OCI-LY3 (cell line): ENCODE measurements at regions not wholly inside any gene's neighbourhood (a gene's known extent, or its start where the extent isn't known, plus 50 kb on each side); places are given as distances from the start of the nearest gene placed in this dataset.

Experiments
- H2AFZ ChIP-seq: fragments of 200-600, 300-600 bp; shearing (Covaris generic); 2 replicates; pipeline ENCODE4 v1.6.0; 2014; ENCODE audit warnings: antibody characterized with exemption, low read depth, low read length
- H3K27ac ChIP-seq: fragments of 200-600, 300-600 bp; sonication (generic); 2 replicates; pipeline ENCODE4 v1.5.1; 2014; ENCODE audit warnings: mild to moderate bottlenecking, low read length, moderate library complexity, mixed read lengths
- H3K27me3 ChIP-seq: fragments of 200-600, 300-600 bp; sonication (generic); 2 replicates; pipeline ENCODE4 v1.6.1; 2014; ENCODE audit warnings: low read depth, low read length, mixed read lengths
- H3K36me3 ChIP-seq: fragments of 200-600, 300-600 bp; sonication (generic); replicated peaks from 2 replicates; pipeline ENCODE3; 2014; ENCODE audit warnings: low read depth, low read length, mixed read lengths
- H3K4me1 ChIP-seq: fragments of 300-600, 200-600 bp; sonication (generic); 2 replicates; pipeline ENCODE4 v1.6.1; 2014; ENCODE audit warnings: low read length, mixed read lengths
- H3K4me2 ChIP-seq: fragments of 200-600, 300-600 bp; sonication (generic); 2 replicates; pipeline ENCODE4 v1.6.1; 2014; ENCODE audit warnings: low read length, mixed read lengths
- H3K4me3 ChIP-seq: fragments of 300-600, 200-600 bp; sonication (generic); 2 replicates; pipeline ENCODE4 v1.5.1; 2014; ENCODE audit warnings: antibody characterized with exemption, mild to moderate bottlenecking, low read length, moderate library complexity
- H3K79me2 ChIP-seq: fragments of 300-600, 200-600 bp; shearing (Covaris generic); 2 replicates; pipeline ENCODE4 v1.6.1; 2014; ENCODE audit warnings: mild to moderate bottlenecking, low read length, mixed read lengths
- H3K9ac ChIP-seq: fragments of 300-600, 200-600 bp; shearing (Covaris generic); 2 replicates; pipeline ENCODE4 v1.6.0; 2014; ENCODE audit warnings: mild to moderate bottlenecking, low read length, moderate library complexity
- H3K9me3 ChIP-seq: fragments of 200-600, 300-600 bp; shearing (Covaris generic); 2 replicates; pipeline ENCODE4 v1.6.1; 2014; ENCODE audit warnings: low read length, mixed read lengths; ENCODE audit not compliant: insufficient read depth
- H4K20me1 ChIP-seq: fragments of 200-600, 300-600 bp; sonication (generic); 2 replicates; pipeline ENCODE4 v1.6.1; 2016; ENCODE audit warnings: low read length, mixed read lengths; ENCODE audit not compliant: insufficient read depth
- CTCF ChIP-seq: fragments of 200-600, 300-600 bp; sonication (generic); IDR thresholded peaks from 2 replicates; pipeline ENCODE4 v1.5.1; 2014; ENCODE audit warnings: antibody characterized with exemption, low read length, low read depth
- EZH2phosphoT487 ChIP-seq: fragments of 200-600 bp; shearing (Covaris generic); IDR thresholded peaks from 2 replicates; pipeline ENCODE4 v1.6.1; 2018; ENCODE audit warnings: antibody characterized with exemption, mixed run types, low read depth

- Histone ChIP-seq H3K9ac (no peak overlapping the region), H3K27ac (no peak overlapping the region), H3K36me3 (no peaks in the 10 kb centered on the region), H3K4me2 (no peak overlapping the region), H3K27me3 (no peaks in the 10 kb centered on the region), H3K4me3 (no peak overlapping the region), H2AFZ (no peak overlapping the region), H3K79me2 (no peaks in the 10 kb centered on the region), H3K9me3 (0 out of 2 replicates have a peak, but pooled peaks cover 3% of the 10 kb centered on the region), H3K4me1 (no peaks in the 10 kb centered on the region), H4K20me1 (no peaks in the 10 kb centered on the region)
- TF ChIP-seq CTCF (no peak), EZH2phosphoT487 (no peak)
These were observed 502.9 kb downstream of the CD83 start for GRCh38 chr6:14620522-14620921.

- no peaks in the 10 kb centered on the region for H3K4me1 ChIP-seq
- H2AFZ ChIP-seq: no peak overlapping the region
- no peak overlapping the region for H3K27ac ChIP-seq
These were observed 503.9 kb downstream of the CD83 start for GRCh38 chr6:14621518-14621917.

GRCh38 chr6:14622085-14622484 is 504.5 kb downstream of the CD83 start:
- no peak for TF ChIP-seq EZH2phosphoT487
- no peak for TF ChIP-seq CTCF
- no peak overlapping the region for H3K4me2 ChIP-seq
- H3K79me2 ChIP-seq: no peaks in the 10 kb centered on the region
- no peaks in the 10 kb centered on the region for H3K9me3 ChIP-seq
- no peaks in the 10 kb centered on the region for H4K20me1 ChIP-seq
- H3K36me3 ChIP-seq: no peaks in the 10 kb centered on the region
- H3K9ac ChIP-seq: no peak overlapping the region
- no peak overlapping the region for H3K4me3 ChIP-seq
- no peak overlapping the region for H3K27ac ChIP-seq
- no peak overlapping the region for H2AFZ ChIP-seq
- H3K27me3 ChIP-seq: no peaks in the 10 kb centered on the region
- no peaks in the 10 kb centered on the region for H3K4me1 ChIP-seq

More at GRCh38 chr6:14621518-14621917, 503.9 kb downstream of the CD83 start:
- no peak overlapping the region for H3K4me2 ChIP-seq
- no peak for TF ChIP-seq EZH2phosphoT487
- no peak for TF ChIP-seq CTCF
- H3K36me3 ChIP-seq: no peaks in the 10 kb centered on the region
- H4K20me1 ChIP-seq: no peaks in the 10 kb centered on the region
- H3K79me2 ChIP-seq: no peaks in the 10 kb centered on the region
- H3K9ac ChIP-seq: no peak overlapping the region
- no peak overlapping the region for H3K4me3 ChIP-seq
- H3K27me3 ChIP-seq: no peaks in the 10 kb centered on the region
- H3K9me3 ChIP-seq: no peaks in the 10 kb centered on the region

GRCh38 chr6:14622909-14623505 is 505.4 kb downstream of the CD83 start:
- Histone ChIP-seq H4K20me1 (no peaks in the 10 kb centered on the region), H3K9ac (no peak overlapping the region), H3K4me3 (no peak overlapping the region), H3K27me3 (no peaks in the 10 kb centered on the region), H3K4me2 (no peak overlapping the region), H3K36me3 (no peaks in the 10 kb centered on the region), H3K79me2 (no peaks in the 10 kb centered on the region), H3K4me1 (no peaks in the 10 kb centered on the region), H3K9me3 (no peaks in the 10 kb centered on the region), H2AFZ (no peak overlapping the region), H3K27ac (no peak overlapping the region)
- TF ChIP-seq EZH2phosphoT487 (no peak), CTCF (no peak)
